ENCODE measurements at regions not wholly inside any gene's neighbourhood (a gene's known extent, or its start where the extent isn't known, plus 50 kb on each side); places are given as distances from the start of the nearest gene placed in this dataset.

DNA sequence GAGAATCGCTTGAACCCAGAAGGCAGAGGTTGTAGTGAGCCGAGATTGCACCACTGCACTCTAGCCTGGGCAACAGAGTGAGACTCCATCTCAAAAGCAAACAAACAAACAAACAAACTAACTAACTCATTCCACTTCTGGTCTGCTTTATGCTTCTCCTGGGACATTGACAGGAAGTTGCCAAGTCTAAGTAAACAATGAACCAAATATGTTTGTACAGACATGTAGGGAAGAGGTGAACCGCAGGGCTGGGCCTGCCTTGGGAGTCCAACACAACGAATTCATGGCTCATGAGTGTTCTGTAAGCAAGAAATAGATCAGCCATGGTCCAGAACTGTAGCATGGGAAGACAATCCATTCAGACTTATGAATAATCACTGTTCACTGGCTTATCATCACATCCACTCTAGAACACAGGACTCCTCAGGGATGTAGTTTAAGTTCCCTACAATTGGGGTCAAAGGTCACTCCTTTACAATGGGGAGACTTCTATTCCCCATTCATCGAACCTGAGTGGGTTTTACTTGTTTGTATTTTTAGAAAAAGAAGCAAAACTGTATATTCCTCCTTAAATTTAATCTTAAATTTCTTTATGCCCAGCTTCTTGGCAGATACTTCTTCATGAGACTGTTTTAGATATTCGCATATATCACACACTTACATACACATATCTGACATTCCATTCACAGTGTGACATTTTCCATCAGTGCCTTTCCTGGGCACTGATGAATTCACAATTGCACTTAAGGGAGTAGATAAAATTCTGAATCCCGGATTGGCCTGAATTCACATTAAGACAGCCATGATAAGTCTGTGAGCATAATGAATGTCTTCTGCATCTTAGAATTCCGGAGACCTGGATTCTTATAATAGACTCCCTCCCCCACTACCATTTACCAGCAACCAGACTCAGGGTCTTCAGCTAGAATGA is 159.1 kb upstream of the EEPD1 start:
- Histone ChIP-seq H3K36me3 (ENCODE audit: control insufficient read depth, insufficient read depth, low read length) (no peaks in the 10 kb centered on the region), H3K27me3 (ENCODE audit: control insufficient read depth, insufficient read depth, low read length) (no peaks in the 10 kb centered on the region), H3K9me3 (ENCODE audit: control insufficient read depth, insufficient read depth, low read length) (no peaks in the 10 kb centered on the region), H2AFZ (replicated peaks; ENCODE audit: low read length, poor library complexity) (no peak overlapping the region), H2AK5ac (ENCODE audit: low read depth, low read length) (peak overlapping the region; percentile 43; the same call in 1 of the 2 replicates), H3K14ac (replicated peaks; ENCODE audit: low read depth, low read length) (0 out of 2 replicates have a peak overlapping the region, but pooled peaks have one; percentile 3), H2BK20ac (ENCODE audit: low read depth, low read length) (peak overlapping the region; percentile 43), H3K79me1 (ENCODE audit: low read depth in 1 of 2, low read length in 2 of 2) (no peaks in the 10 kb centered on the region), H4K8ac (ENCODE audit: low read depth in 2 of 2, low read length in 2 of 2) (no peak overlapping the region), H4K5ac (ENCODE audit: low read depth, low read length) (no peak overlapping the region), H3K23ac (ENCODE audit: low read depth, low read length) (no peak overlapping the region), H4K20me1 (ENCODE audit: insufficient read depth, low read length) (no peaks in the 10 kb centered on the region), H2BK5ac (ENCODE audit: low read depth, low read length, poor library complexity, severe bottlenecking) (no peak overlapping the region), H3K27ac (ENCODE audit: insufficient read depth, low read length) (no peak overlapping the region), H3K18ac (ENCODE audit: low read depth, low read length) (peak overlapping the region; percentile 2; the same call in 1 of the 2 replicates), H2BK120ac (ENCODE audit: low read depth, low read length) (peak overlapping the region; percentile 58), H4K91ac (ENCODE audit: insufficient read depth, low read depth, low read length) (no peak overlapping the region; the same call in 1 of the 2 replicates), H3K4ac (ENCODE audit: low read depth, low read length) (peak overlapping the region; percentile 45; the same call in 1 of the 2 replicates), H2AK9ac (replicated peaks; ENCODE audit: low read depth, low read length, poor library complexity) (no peak overlapping the region), H3K4me1 (ENCODE audit: control insufficient read depth, insufficient read depth, low read length) (no peaks in the 10 kb centered on the region), H3K56ac (ENCODE audit: extremely low read depth, insufficient read depth, low read length) (0 out of 2 replicates have a peak overlapping the region, but pooled peaks have one; percentile 6), H3K9me1 (ENCODE audit: insufficient read depth, low read length) (no peaks in the 10 kb centered on the region), H3K4me2 (ENCODE audit: low read depth, low read length) (no peak overlapping the region), H3K4me3 (ENCODE audit: insufficient read depth, low read depth, low read length) (no peak overlapping the region), H3K9ac (ENCODE audit: low read depth, low read length) (no peak overlapping the region), H2BK15ac (ENCODE audit: low read depth, low read length) (0 out of 3 replicates have a peak overlapping the region, but pooled peaks have one; percentile 24)
- intact Hi-C loops (cut with micrococcal nuclease) (no loop called here), in situ Hi-C loops (cut with MboI; ENCODE audit: low sequenced_read_pairs) (no loop called here), dilution Hi-C loops (cut with HindIII; ENCODE audit: low sequenced_read_pairs, unreplicated experiment) (loop anchor here (25.0 kb wide), 1 partner anchor 318 kb away; no protein-coding TSS in a partner anchor)
- ChIA-PET POLR2A (ENCODE audit: unreplicated experiment) (no interaction called here), CTCF (no interaction called here)
- no CpG with 5 or more reads among the region's 8 CpGs for WGBS, 2 experiments (ENCODE audit: extremely low coverage in 2 of 2, insufficient read length in 1 of 2)
- BruUV-seq (replicated peaks), result no TSS peak
- DNase-seq, result peak; percentile 33
- ATAC-seq (ENCODE audit: low read depth), result 0 out of 2 replicates have a peak, but pooled peaks have one; percentile 27
- TF ChIP-seq MAZ (IDR thresholded peaks at IDR 0.05; ENCODE audit: borderline replicate concordance, low read depth, low read length), result no peak
- TF ChIP-seq POLR2A (IDR thresholded peaks at IDR 0.05; ENCODE audit: low read depth, low read length), result no peak
- TF ChIP-seq, protein P1, sequence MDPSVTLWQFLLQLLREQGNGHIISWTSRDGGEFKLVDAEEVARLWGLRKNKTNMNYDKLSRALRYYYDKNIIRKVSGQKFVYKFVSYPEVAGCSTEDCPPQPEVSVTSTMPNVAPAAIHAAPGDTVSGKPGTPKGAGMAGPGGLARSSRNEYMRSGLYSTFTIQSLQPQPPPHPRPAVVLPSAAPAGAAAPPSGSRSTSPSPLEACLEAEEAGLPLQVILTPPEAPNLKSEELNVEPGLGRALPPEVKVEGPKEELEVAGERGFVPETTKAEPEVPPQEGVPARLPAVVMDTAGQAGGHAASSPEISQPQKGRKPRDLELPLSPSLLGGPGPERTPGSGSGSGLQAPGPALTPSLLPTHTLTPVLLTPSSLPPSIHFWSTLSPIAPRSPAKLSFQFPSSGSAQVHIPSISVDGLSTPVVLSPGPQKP (IDR thresholded peaks at IDR 0.05; ENCODE audit: borderline replicate concordance, low read depth, low read length), result no peak
- no peak for TF ChIP-seq MAFK (IDR thresholded peaks at IDR 0.05; ENCODE audit: low read depth, low read length)
- no peak for TF ChIP-seq RFX5 (IDR thresholded peaks at IDR 0.05; ENCODE audit: low read depth, low read length)
- no peak for TF ChIP-seq FOS (IDR thresholded peaks at IDR 0.05; ENCODE audit: low read depth, low read length)
- no peak for TF ChIP-seq SMC3 (IDR thresholded peaks at IDR 0.05; ENCODE audit: low read depth, low read length)
- TF ChIP-seq RCOR1 (IDR thresholded peaks at IDR 0.05; ENCODE audit: insufficient replicate concordance, low read length), result no peak
- no peak for TF ChIP-seq NFE2L2 (IDR thresholded peaks at IDR 0.05; ENCODE audit: low read depth, low read length)
- TF ChIP-seq BHLHE40 (IDR thresholded peaks at IDR 0.05; ENCODE audit: low read depth, low read length), result no peak
- no peak for TF ChIP-seq CEBPB (IDR thresholded peaks at IDR 0.05; ENCODE audit: low read depth, low read length)
- TF ChIP-seq, protein P2, sequence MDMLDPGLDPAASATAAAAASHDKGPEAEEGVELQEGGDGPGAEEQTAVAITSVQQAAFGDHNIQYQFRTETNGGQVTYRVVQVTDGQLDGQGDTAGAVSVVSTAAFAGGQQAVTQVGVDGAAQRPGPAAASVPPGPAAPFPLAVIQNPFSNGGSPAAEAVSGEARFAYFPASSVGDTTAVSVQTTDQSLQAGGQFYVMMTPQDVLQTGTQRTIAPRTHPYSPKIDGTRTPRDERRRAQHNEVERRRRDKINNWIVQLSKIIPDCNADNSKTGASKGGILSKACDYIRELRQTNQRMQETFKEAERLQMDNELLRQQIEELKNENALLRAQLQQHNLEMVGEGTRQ (IDR thresholded peaks at IDR 0.05; ENCODE audit: low read depth, low read length), result no peak
- TF ChIP-seq, protein P3, sequence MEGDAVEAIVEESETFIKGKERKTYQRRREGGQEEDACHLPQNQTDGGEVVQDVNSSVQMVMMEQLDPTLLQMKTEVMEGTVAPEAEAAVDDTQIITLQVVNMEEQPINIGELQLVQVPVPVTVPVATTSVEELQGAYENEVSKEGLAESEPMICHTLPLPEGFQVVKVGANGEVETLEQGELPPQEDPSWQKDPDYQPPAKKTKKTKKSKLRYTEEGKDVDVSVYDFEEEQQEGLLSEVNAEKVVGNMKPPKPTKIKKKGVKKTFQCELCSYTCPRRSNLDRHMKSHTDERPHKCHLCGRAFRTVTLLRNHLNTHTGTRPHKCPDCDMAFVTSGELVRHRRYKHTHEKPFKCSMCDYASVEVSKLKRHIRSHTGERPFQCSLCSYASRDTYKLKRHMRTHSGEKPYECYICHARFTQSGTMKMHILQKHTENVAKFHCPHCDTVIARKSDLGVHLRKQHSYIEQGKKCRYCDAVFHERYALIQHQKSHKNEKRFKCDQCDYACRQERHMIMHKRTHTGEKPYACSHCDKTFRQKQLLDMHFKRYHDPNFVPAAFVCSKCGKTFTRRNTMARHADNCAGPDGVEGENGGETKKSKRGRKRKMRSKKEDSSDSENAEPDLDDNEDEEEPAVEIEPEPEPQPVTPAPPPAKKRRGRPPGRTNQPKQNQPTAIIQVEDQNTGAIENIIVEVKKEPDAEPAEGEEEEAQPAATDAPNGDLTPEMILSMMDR (conservative IDR thresholded peaks at IDR 0.05; ENCODE audit: low read depth, low read length), result no peak
- TF ChIP-seq RAD21 (IDR thresholded peaks at IDR 0.05; ENCODE audit: low read length), result no peak
